HG03439 (cell line): ENCODE measurements at regions not wholly inside any gene's neighbourhood (a gene's known extent, or its start where the extent isn't known, plus 50 kb on each side); places are given as distances from the start of the nearest gene placed in this dataset.

ENCODE experiments used
- ATAC-seq: cut with Tn5 transposase; IDR thresholded peaks from one replicate; pipeline ENCODE4 v1.9.1; 2021; ENCODE audit warnings: mild to moderate bottlenecking, moderate library complexity; ENCODE audit not compliant: unreplicated experiment

GRCh38 chr22:49322861-49323622, 504.6 kb downstream of the BRD1 start:
- no peak for ATAC-seq

- ATAC-seq, result no peak
Measured at GRCh38 chr22:49322231-49322630, 505.4 kb downstream of the BRD1 start.

- no peak for ATAC-seq
Measured at GRCh38 chr22:49321477-49322055, 506.1 kb downstream of the BRD1 start.

GRCh38 chr22:49320714-49321476, 506.8 kb downstream of the BRD1 start:
- no peak for ATAC-seq

GRCh38 chr22:49317369-49317768, 510.3 kb downstream of the BRD1 start:
- no peak for ATAC-seq

- no peak for ATAC-seq
Measured at GRCh38 chr22:49312601-49313000, 515.1 kb downstream of the BRD1 start.

GRCh38 chr22:49310354-49310753, 517.3 kb downstream of the BRD1 start:
- ATAC-seq, result no peak

- no peak for ATAC-seq
Measured at GRCh38 chr22:49308300-49308699, 519.4 kb downstream of the BRD1 start.

- ATAC-seq, result no peak
Measured at GRCh38 chr22:49307870-49308269, 519.8 kb downstream of the BRD1 start.

- no peak for ATAC-seq
Measured at GRCh38 chr22:49307481-49307830, 520.2 kb downstream of the BRD1 start.

- no peak for ATAC-seq
Measured at GRCh38 chr22:49306632-49307480, 520.8 kb downstream of the BRD1 start.

GRCh38 chr22:49305966-49306631, 521.6 kb downstream of the BRD1 start:
- ATAC-seq, result no peak

GRCh38 chr22:49305214-49305965, 522.3 kb downstream of the BRD1 start:
- no peak for ATAC-seq

- ATAC-seq, result no peak
Measured at GRCh38 chr22:49303781-49304461, 523.8 kb downstream of the BRD1 start.

GRCh38 chr22:49303061-49303735, 524.5 kb downstream of the BRD1 start:
- no peak for ATAC-seq

GRCh38 chr22:49302530-49302929, 525.1 kb downstream of the BRD1 start:
- ATAC-seq, result no peak

GRCh38 chr22:49302150-49302460, 525.6 kb downstream of the BRD1 start:
- ATAC-seq, result no peak

GRCh38 chr22:49301398-49302149, 526.1 kb downstream of the BRD1 start:
- no peak for ATAC-seq
